H1 (cell line): ENCODE measurements at regions not wholly inside any gene's neighbourhood (a gene's known extent, or its start where the extent isn't known, plus 50 kb on each side); places are given as distances from the start of the nearest gene placed in this dataset.
A peak's percentile ranks its signal among the peaks of the same experiment; 100 is the strongest.

Experiments
- CTCF ChIA-PET: fragments of 300-600 bp; sonication (Branson Sonifier 250); formaldehyde crosslinking; loops from one replicate; lab custom pipeline; 2021; ENCODE audit not compliant: partially characterized antibody; lab: Charles Lee
- POLR2A ChIA-PET: fragments of 300-600 bp; sonication (Branson Sonifier 250); formaldehyde crosslinking; loops from one replicate; lab custom pipeline; 2021; ENCODE audit warnings: inconsistent platforms; ENCODE audit not compliant: partially characterized antibody; lab: Charles Lee
- DNase-seq, 2 experiments: peaks; one replicate each; pipeline versions ENCODE4 v3.0.0 to v3.0.0-alpha.2; 2010 to 2022; ENCODE audit warnings: low spot score in 2 of 2, low read depth in 1 of 2, mixed read lengths in 1 of 2
- FAIRE-seq: peaks from 2 replicates; lab custom pipeline; 2011; peaks lifted over from hg19 to GRCh38; lab: Jason Lieb, UNC
- H2AFZ ChIP-seq: 2 replicates; pipeline ENCODE4 v1.8.1; 2012; ENCODE audit warnings: low read length, inconsistent platforms
- H2AK5ac ChIP-seq: 2 replicates; pipeline ENCODE4 v1.6.1; 2013; ENCODE audit warnings: low read depth, low read length
- H2BK120ac ChIP-seq: replicated peaks from 2 replicates; pipeline ENCODE3; 2013; ENCODE audit warnings: low read depth, low read length, inconsistent platforms
- H2BK12ac ChIP-seq: 2 replicates; pipeline ENCODE4 v1.6.1; 2013; ENCODE audit warnings: low read depth, low read length
- H2BK15ac ChIP-seq: 2 replicates; pipeline ENCODE4 v1.6.1; 2013; ENCODE audit warnings: low read length
- H2BK20ac ChIP-seq: 2 replicates; pipeline ENCODE4 v1.6.1; 2013; ENCODE audit warnings: low read length
- H2BK5ac ChIP-seq: 2 replicates; pipeline ENCODE4 v1.6.1; 2013; ENCODE audit warnings: low read depth, low read length
- H3K14ac ChIP-seq: 2 replicates; pipeline ENCODE4 v1.6.1; 2013; ENCODE audit warnings: inconsistent platforms; ENCODE audit not compliant: insufficient read length
- H3K18ac ChIP-seq: 2 replicates; pipeline ENCODE4 v1.6.1; 2013; ENCODE audit warnings: low read length; ENCODE audit errors: extremely low read depth
- H3K23ac ChIP-seq: 2 replicates; pipeline ENCODE4 v1.6.1; 2013; ENCODE audit warnings: inconsistent platforms; ENCODE audit not compliant: insufficient read length
- H3K23me2 ChIP-seq: 2 replicates; pipeline ENCODE4 v1.6.1; 2013; ENCODE audit warnings: low read depth, low read length
- H3K27ac ChIP-seq: 2 replicates; pipeline ENCODE4 v1.6.1; 2011; ENCODE audit warnings: low read depth, low read length, inconsistent platforms
- H3K27me3 ChIP-seq, 4 experiments: replicated peaks in 1 of 4; 1 replicate in 1 of 4; 2 replicates in 3 of 4; pipeline versions ENCODE4 v1.6.1 to v1.8.1; 2011 to 2013; ENCODE audit warnings: low read length in 3 of 4, mild to moderate bottlenecking in 3 of 4, inconsistent platforms in 2 of 4, mixed read lengths in 2 of 4, moderate library complexity in 1 of 4; ENCODE audit not compliant: control insufficient read depth in 3 of 4, insufficient read depth in 3 of 4; ENCODE audit errors: extremely low read depth in 1 of 4
- H3K36me3 ChIP-seq, 4 experiments: 2 replicates each; pipeline versions ENCODE4 v1.6.1 to v1.8.1; 2011 to 2013; ENCODE audit warnings: mild to moderate bottlenecking in 4 of 4, low read length in 3 of 4, moderate library complexity in 2 of 4, control low read depth in 1 of 4, inconsistent platforms in 1 of 4; ENCODE audit not compliant: insufficient read depth in 4 of 4, control insufficient read depth in 2 of 4
- H3K4ac ChIP-seq: replicated peaks from 2 replicates; pipeline ENCODE3; 2013; ENCODE audit warnings: low read length, low read depth, mixed read lengths, inconsistent platforms; ENCODE audit not compliant: insufficient read length
- H3K4me1 ChIP-seq, 4 experiments: replicated peaks in 1 of 4; 1 replicate in 1 of 4; 2 replicates in 3 of 4; pipeline versions ENCODE4 v1.6.1 to v1.8.1; 2011 to 2013; ENCODE audit warnings: low read length in 3 of 4, inconsistent platforms in 2 of 4, mixed read lengths in 1 of 4; ENCODE audit not compliant: insufficient read depth in 4 of 4, control insufficient read depth in 3 of 4
- H3K4me2 ChIP-seq, 2 experiments: 2 replicates each; pipeline versions ENCODE4 v1.6.1 to v1.8.1; 2011 to 2013; ENCODE audit warnings: low read depth in 2 of 2, low read length in 2 of 2, control low read depth in 1 of 2, inconsistent platforms in 1 of 2, mild to moderate bottlenecking in 1 of 2; ENCODE audit not compliant: insufficient read depth in 1 of 2
- H3K4me3 ChIP-seq, 4 experiments: fragments of 200-600, 300-600 bp in 1 of 4; sonication (generic), shearing (Covaris generic), sonication (Bioruptor Twin) in 1 of 4; 2 replicates each; pipeline versions ENCODE4 v1.5.1 to v1.8.1; 2011 to 2016; ENCODE audit warnings: low read length in 4 of 4, low read depth in 3 of 4, control low read depth in 2 of 4, inconsistent platforms in 2 of 4, mild to moderate bottlenecking in 2 of 4, mixed read lengths in 1 of 4, moderate library complexity in 1 of 4; ENCODE audit not compliant: insufficient read depth in 2 of 4; ENCODE audit errors: extremely low read depth in 1 of 4
- H3K56ac ChIP-seq: replicated peaks from 2 replicates; pipeline ENCODE3; 2013; ENCODE audit warnings: low read depth, mild to moderate bottlenecking, mixed read lengths, low read length, inconsistent platforms; ENCODE audit not compliant: insufficient read length
- H3K79me1 ChIP-seq: 2 replicates; pipeline ENCODE4 v1.6.1; 2013; ENCODE audit warnings: low read depth, low read length, control low read depth
- H3K79me2 ChIP-seq, 2 experiments: 2 replicates each; pipeline versions ENCODE4 v1.6.1 to v1.8.1; 2012 to 2013; ENCODE audit warnings: low read length in 2 of 2, mild to moderate bottlenecking in 2 of 2, inconsistent platforms in 1 of 2; ENCODE audit not compliant: insufficient read depth in 2 of 2, control insufficient read depth in 1 of 2
- H3K9ac ChIP-seq, 4 experiments: replicated peaks in 1 of 4; 1 replicate in 1 of 4; 2 replicates in 3 of 4; pipeline versions ENCODE4 v1.6.1 to v1.8.1; 2011 to 2013; ENCODE audit warnings: low read depth in 3 of 4, low read length in 3 of 4, control low read depth in 2 of 4, mild to moderate bottlenecking in 2 of 4, moderate library complexity in 2 of 4, inconsistent platforms in 1 of 4; ENCODE audit errors: extremely low read depth in 1 of 4
- H3K9me3 ChIP-seq, 2 experiments: 2 replicates each; pipeline versions ENCODE4 v1.6.1 to v1.8.1; 2012 to 2013; ENCODE audit warnings: mild to moderate bottlenecking in 2 of 2, moderate library complexity in 2 of 2, control low read depth in 1 of 2, inconsistent platforms in 1 of 2, low read depth in 1 of 2, low read length in 1 of 2, mixed read lengths in 1 of 2; ENCODE audit not compliant: insufficient read depth in 2 of 2
- H4K20me1 ChIP-seq, 2 experiments: replicated peaks in 1 of 2; 2 replicates each; pipeline versions ENCODE3 to v1.8.1; 2011 to 2013; ENCODE audit warnings: inconsistent platforms in 2 of 2, low read length in 2 of 2, mild to moderate bottlenecking in 1 of 2; ENCODE audit not compliant: insufficient read depth in 2 of 2, control insufficient read depth in 1 of 2
- H4K5ac ChIP-seq: 2 replicates; pipeline ENCODE4 v1.6.1; 2013; ENCODE audit warnings: low read length, low read depth, mixed read lengths, inconsistent platforms; ENCODE audit not compliant: insufficient read length
- H4K8ac ChIP-seq: 2 replicates; pipeline ENCODE4 v1.8.0; 2013; ENCODE audit warnings: mild to moderate bottlenecking, moderate library complexity, low read length, inconsistent platforms; ENCODE audit not compliant: insufficient read depth; ENCODE audit errors: extremely low read depth
- H4K91ac ChIP-seq: replicated peaks from 2 replicates; pipeline ENCODE3; 2013; ENCODE audit warnings: low read length, mixed read lengths, inconsistent platforms; ENCODE audit not compliant: insufficient read length
- BCL11A ChIP-seq, 2 experiments: IDR thresholded peaks; one replicate each; pipeline ENCODE4 v1.6.1; 2011; ENCODE audit warnings: low read depth in 2 of 2, low read length in 2 of 2, mild to moderate bottlenecking in 2 of 2
- CEBPB ChIP-seq: IDR thresholded peaks from 2 replicates; pipeline ENCODE4 v1.6.1; 2012; ENCODE audit warnings: low read depth, low read length
- CHD2 ChIP-seq: IDR thresholded peaks from 2 replicates; pipeline ENCODE4 v1.6.1; 2012; ENCODE audit warnings: low read length, improper control_type of control experiment
- GTF2F1 ChIP-seq: IDR thresholded peaks from 2 replicates; pipeline ENCODE4 v1.6.1; 2012; ENCODE audit warnings: low read depth, low read length, improper control_type of control experiment, borderline replicate concordance
- RFX5 ChIP-seq: IDR thresholded peaks from 2 replicates; pipeline ENCODE4 v1.6.1; 2011; ENCODE audit warnings: low read depth, low read length, improper control_type of control experiment, borderline replicate concordance
- RNF2 ChIP-seq: fragments of 200-900, 300-1000 bp; sonication (generic); IDR thresholded peaks from 2 replicates; pipeline ENCODE4 v1.7.1; 2016; ENCODE audit warnings: borderline replicate concordance, low read depth, mild to moderate bottlenecking, antibody characterized with exemption, low read length; ENCODE audit not compliant: poor library complexity, severe bottlenecking; ENCODE audit errors: missing control alignments
- RXRA ChIP-seq: IDR thresholded peaks from 2 replicates; pipeline ENCODE4 v1.6.1; 2011; ENCODE audit warnings: low read depth, mild to moderate bottlenecking, low read length, moderate library complexity; ENCODE audit not compliant: insufficient read depth
- SAP30 ChIP-seq: fragments of 300-600 bp; sonication (generic); IDR thresholded peaks from 2 replicates; pipeline ENCODE4 v1.7.1; 2012; ENCODE audit warnings: low read length, moderate library complexity, mild to moderate bottlenecking, inconsistent platforms; ENCODE audit not compliant: insufficient read depth, insufficient replicate concordance
- SIN3A ChIP-seq, 2 experiments: IDR thresholded peaks in 1 of 2; conservative IDR thresholded peaks in 1 of 2; 2 replicates each; pipeline ENCODE4 v1.6.1; 2011 to 2012; ENCODE audit warnings: low read length in 2 of 2, improper control_type of control experiment in 1 of 2, low read depth in 1 of 2, mild to moderate bottlenecking in 1 of 2
- SP4 ChIP-seq: IDR thresholded peaks from 2 replicates; pipeline ENCODE4 v1.6.1; 2012; ENCODE audit warnings: low read length, inconsistent platforms
- TAF1 ChIP-seq: IDR thresholded peaks from 2 replicates; pipeline ENCODE4 v1.6.1; 2011; ENCODE audit warnings: mild to moderate bottlenecking, low read depth, low read length
- TCF12 ChIP-seq: IDR thresholded peaks from 2 replicates; pipeline ENCODE4 v1.6.1; 2011; ENCODE audit warnings: low read depth, mild to moderate bottlenecking, low read length
- WGBS, 2 experiments: shearing (Covaris generic) in 1 of 2; methylation state at CpG; one replicate each; pipeline versions ENCODE4 v1.1.6 to v1.1.7; 2013 to 2015; ENCODE audit warnings: low lambda C conversion rate in 2 of 2, mixed read lengths in 2 of 2, inconsistent platforms in 1 of 2, low coverage in 1 of 2, missing lambda C conversion rate in 1 of 2; ENCODE audit not compliant: insufficient replicate concordance in 2 of 2, insufficient coverage in 1 of 2, insufficient read length in 1 of 2; ENCODE audit errors: extremely low coverage in 1 of 2, missing lambda C conversion rate in 1 of 2; 5-methylcytosine and 5-hydroxymethylcytosine counted together
- TF ChIP-seq, protein P1 (sequence below): IDR thresholded peaks from 2 replicates; pipeline ENCODE4 v1.6.1; 2012; ENCODE audit warnings: inconsistent platforms

DNA sequence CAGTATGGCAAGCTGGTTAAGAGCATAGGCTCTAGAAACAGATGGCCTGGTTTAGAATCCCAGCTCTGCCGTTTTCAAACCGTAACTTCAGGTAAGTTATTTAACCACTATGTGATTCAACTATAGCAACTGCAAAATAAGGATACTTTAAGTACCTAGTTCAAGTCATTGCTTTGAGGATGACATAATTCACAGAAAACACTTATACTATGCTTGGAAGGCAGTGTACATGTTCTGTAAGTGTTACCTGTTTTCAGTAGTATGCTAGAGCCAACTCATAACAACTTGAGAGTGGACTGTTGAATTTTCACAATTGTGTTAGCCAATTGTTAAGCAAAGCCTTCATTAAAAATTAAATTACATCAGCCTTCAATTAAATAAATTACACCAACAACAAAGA lies 134.8 kb upstream of the BEND6 start:
- Histone ChIP-seq H2BK12ac (no peak overlapping the region), H2BK20ac (no peak overlapping the region), H3K27me3 (no peaks in the 10 kb centered on the region), H3K9me3 (no peaks in the 10 kb centered on the region), H3K4me3 (no peak overlapping the region), H2BK15ac (no peak overlapping the region), H3K23me2 (no peaks in the 10 kb centered on the region), H3K27ac (no peak overlapping the region), H2BK5ac (no peak overlapping the region), H3K79me2 (peaks cover 4 to 84% of the 10 kb centered on the region in 2 experiments; a peak in 3 of 4 replicates), H2AFZ (no peak overlapping the region), H3K4ac (no peak overlapping the region), H3K4me2 (no peak overlapping the region), H2AK5ac (no peak overlapping the region), H3K23ac (no peak overlapping the region), H2BK120ac (no peak overlapping the region), H4K5ac (no peak overlapping the region), H3K18ac (no peak overlapping the region), H3K4me1 (peaks cover 0 to 4% (median 0%) of the 10 kb centered on the region in 4 experiments; a peak in 2 of 7 replicates), H3K14ac (no peak overlapping the region), H4K91ac (no peak overlapping the region), H4K20me1 (peaks cover 0 to 2% of the 10 kb centered on the region in 2 experiments), H3K79me1 (no peaks in the 10 kb centered on the region), H3K36me3 (no peaks in the 10 kb centered on the region; a peak in 1 of 8 replicates), H4K8ac (no peak overlapping the region), H3K56ac (no peak overlapping the region), H3K9ac (no peak overlapping the region)
- 90% methylated on average over 2 of the region's 2 CpGs; no CpG with 5 or more reads in 1 of the 2 experiments for WGBS, 2 experiments
- FAIRE-seq (peak; percentile 78), DNase-seq (no peak)
- CTCF ChIA-PET, result interaction anchor here (0.5 to 2.5 kb wide), 4 partner anchors 8 to 119 kb away, joined by 3 to 8 read pairs (median 5); no protein-coding TSS in a partner anchor
- TF ChIP-seq RXRA, result no peak
- no peak for TF ChIP-seq CHD2
- no peak for TF ChIP-seq TAF1
- no peak for TF ChIP-seq SP4
- no peak for TF ChIP-seq BCL11A (IDR thresholded peaks at IDR 0.05; ENCODE audit: low read depth in 2 of 2, low read length in 2 of 2)
- no peak for TF ChIP-seq SIN3A (conservative IDR thresholded peaks at IDR 0.05 in 1 of 2, IDR thresholded peaks at IDR 0.05 in 1 of 2; ENCODE audit: low read depth in 1 of 2, low read length in 2 of 2)
- no peak for TF ChIP-seq GTF2F1
- TF ChIP-seq CEBPB, result no peak
- TF ChIP-seq, protein P1, sequence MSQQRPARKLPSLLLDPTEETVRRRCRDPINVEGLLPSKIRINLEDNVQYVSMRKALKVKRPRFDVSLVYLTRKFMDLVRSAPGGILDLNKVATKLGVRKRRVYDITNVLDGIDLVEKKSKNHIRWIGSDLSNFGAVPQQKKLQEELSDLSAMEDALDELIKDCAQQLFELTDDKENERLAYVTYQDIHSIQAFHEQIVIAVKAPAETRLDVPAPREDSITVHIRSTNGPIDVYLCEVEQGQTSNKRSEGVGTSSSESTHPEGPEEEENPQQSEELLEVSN, result no peak
- TF ChIP-seq SAP30, result no peak
- TF ChIP-seq RNF2, result no peak
- TF ChIP-seq RFX5, result no peak
- no peak for TF ChIP-seq TCF12
- POLR2A ChIA-PET, result interaction anchor here (1.2 to 1.6 kb wide), 4 partner anchors 9 to 50 kb away, joined by 3 to 4 read pairs (median 3); no protein-coding TSS in a partner anchor
